K562 (cell line): ENCODE measurements at regions not wholly inside any gene's neighbourhood (a gene's known extent, or its start where the extent isn't known, plus 50 kb on each side); places are given as distances from the start of the nearest gene placed in this dataset.
A peak's percentile ranks its signal among the peaks of the same experiment; 100 is the strongest.

Experiments used
- E2F5 ChIP-seq: sonication (generic); formaldehyde crosslinking; IDR thresholded peaks from 2 replicates; pipeline ENCODE4 v1.8.0; 2022; ENCODE audit warnings: mild to moderate bottlenecking, missing genetic modification reagents
- ESRRA ChIP-seq: fragments of 450-650 bp; IDR thresholded peaks from 2 replicates; pipeline ENCODE4 v1.6.1; 2014; ENCODE audit warnings: low read depth, mild to moderate bottlenecking, moderate library complexity, borderline replicate concordance
- FUS ChIP-seq: fragments of 200-400 bp; formaldehyde crosslinking; optimal IDR thresholded peaks from 2 replicates; pipeline ENCODE3; 2017; ENCODE audit warnings: low read depth, low read length
- HBP1 ChIP-seq: fragments of 450-650 bp; formaldehyde crosslinking; IDR thresholded peaks from 2 replicates; pipeline ENCODE4 v1.4.0; 2022; ENCODE audit warnings: missing genetic modification characterization
- HMG20B ChIP-seq: fragments of 250-450 bp; sonication (Bioruptor Pico); IDR thresholded peaks from 2 replicates; pipeline ENCODE4 v1.5.0; 2021; ENCODE audit warnings: mild to moderate bottlenecking
- JUN ChIP-seq, 2 experiments: sonication (generic) in 1 of 2; formaldehyde crosslinking in 1 of 2; IDR thresholded peaks; 2 replicates each; pipeline versions ENCODE4 v1.6.1 to v1.8.0; 2012 to 2022; ENCODE audit warnings: borderline replicate concordance in 2 of 2, mild to moderate bottlenecking in 2 of 2, improper control_type of control experiment in 1 of 2, low read depth in 1 of 2, low read length in 1 of 2, missing genetic modification reagents in 1 of 2
- JUND ChIP-seq, 2 experiments: IDR thresholded peaks; 2 replicates in 1 of 2; 3 replicates in 1 of 2; pipeline ENCODE4 v1.6.1; 2011; ENCODE audit warnings: borderline replicate concordance in 2 of 2, low read depth in 2 of 2, low read length in 2 of 2, improper control_type of control experiment in 1 of 2, missing biosample characterization in 1 of 2, missing genetic modification characterization in 1 of 2, missing genetic modification reagents in 1 of 2
- MAFG ChIP-seq: fragments of 450-650 bp; conservative IDR thresholded peaks from 2 replicates; pipeline ENCODE4 v1.6.1; 2016; ENCODE audit warnings: missing genetic modification characterization, missing compliant biosample characterization
- MYNN ChIP-seq, 2 experiments: sonication (generic); formaldehyde crosslinking in 1 of 2; IDR thresholded peaks; 2 replicates each; pipeline versions ENCODE4 v1.5.0 to v1.6.1; 2016 to 2020; ENCODE audit warnings: antibody characterized with exemption in 1 of 2, missing genetic modification reagents in 1 of 2
- STAT5B ChIP-seq: fragments of 250-450 bp; sonication (Bioruptor Pico); IDR thresholded peaks from 2 replicates; pipeline ENCODE4 v1.8.0; 2021; ENCODE audit warnings: mild to moderate bottlenecking, inconsistent platforms
- TOE1 ChIP-seq, 2 experiments: fragments of 450-650 bp in 1 of 2; sonication (generic) in 1 of 2; formaldehyde crosslinking in 1 of 2; IDR thresholded peaks; 2 replicates each; pipeline versions ENCODE4 v1.7.1 to v1.8.0; 2016 to 2022; ENCODE audit warnings: borderline replicate concordance in 2 of 2, mild to moderate bottlenecking in 2 of 2, antibody characterized with exemption in 1 of 2, inconsistent platforms in 1 of 2, low read depth in 1 of 2, missing genetic modification reagents in 1 of 2, moderate library complexity in 1 of 2
- ZBTB33 ChIP-seq: sonication (generic); formaldehyde crosslinking; IDR thresholded peaks from 2 replicates; pipeline ENCODE4 v1.8.1; 2023; ENCODE audit warnings: mild to moderate bottlenecking, missing genetic modification reagents
- ZNF318 ChIP-seq, 2 experiments: fragments of 450-650 bp; IDR thresholded peaks; 2 replicates each; pipeline ENCODE4 v1.6.1; 2016; ENCODE audit warnings: mild to moderate bottlenecking in 2 of 2, borderline replicate concordance in 1 of 2, low read depth in 1 of 2, moderate library complexity in 1 of 2

GRCh38 chr3:156617781-156618180 is 56.6 kb upstream of the TIPARP start (continued):
- no peak for TF ChIP-seq FUS
- TF ChIP-seq STAT5B (CRISPR knock-in tag) = no peak
- no peak for TF ChIP-seq MYNN (IDR thresholded peaks at IDR 0.05)
- TF ChIP-seq MYNN (CRISPR knock-in tag; IDR thresholded peaks at IDR 0.05) = no peak
- no peak for TF ChIP-seq E2F5 (CRISPR knock-in tag)
- peak; percentile 54; the same call in 1 of the 2 replicates for TF ChIP-seq MAFG (tag)
- no peak for TF ChIP-seq HMG20B (CRISPR knock-in tag)
- TF ChIP-seq ZBTB33 (CRISPR knock-in tag) = no peak
- peak; percentile 20; the same call in 1 of the 2 replicates for TF ChIP-seq JUN (IDR thresholded peaks at IDR 0.05; ENCODE audit: borderline replicate concordance, low read depth, low read length)
- no peak for TF ChIP-seq JUN (CRISPR knock-in tag; IDR thresholded peaks at IDR 0.05; ENCODE audit: borderline replicate concordance)
- no peak for TF ChIP-seq HBP1 (CRISPR knock-in tag)
- peak; percentile 57; the same call in 1 of the 2 replicates for TF ChIP-seq JUND (IDR thresholded peaks at IDR 0.05; ENCODE audit: borderline replicate concordance, low read depth, low read length)
- TF ChIP-seq JUND (tag; IDR thresholded peaks at IDR 0.05; ENCODE audit: borderline replicate concordance, low read depth, low read length) = peak; percentile 67; the same call in 2 of the 3 replicates
- TF ChIP-seq ZNF318 (IDR thresholded peaks at IDR 0.05; ENCODE audit: borderline replicate concordance in 1 of 2, low read depth in 1 of 2) = no peak
- peak; percentile 70 for TF ChIP-seq ESRRA
- no peak for TF ChIP-seq TOE1 (IDR thresholded peaks at IDR 0.05; ENCODE audit: borderline replicate concordance)
- no peak for TF ChIP-seq TOE1 (CRISPR knock-in tag; IDR thresholded peaks at IDR 0.05; ENCODE audit: borderline replicate concordance, low read depth)
